ENCODE measurements at regions not wholly inside any gene's neighbourhood (a gene's known extent, or its start where the extent isn't known, plus 50 kb on each side); places are given as distances from the start of the nearest gene placed in this dataset.

DNA sequence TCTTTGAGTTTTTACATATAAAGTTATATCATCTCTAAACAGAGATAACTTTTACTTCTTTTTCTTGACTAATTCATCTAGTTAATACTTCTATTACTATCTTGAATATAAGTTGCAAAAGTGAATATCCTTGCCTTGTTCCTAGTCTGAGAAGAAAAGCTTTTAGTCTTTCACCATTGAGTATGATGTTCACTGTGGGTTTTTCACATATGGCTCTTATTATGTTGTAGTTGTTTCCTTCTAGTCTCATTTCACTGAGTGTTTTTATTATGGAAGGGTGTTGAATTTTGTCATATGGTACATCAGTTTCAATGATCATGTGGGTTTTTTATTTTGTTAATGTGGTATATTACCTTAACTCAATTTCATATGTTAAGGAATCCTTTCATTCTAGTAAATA lies 488.3 kb downstream of the COL12A1 start:
- no peak for TF ChIP-seq GATA2 (IDR thresholded peaks at IDR 0.05; ENCODE audit: low read depth, low read length)
- no peak for TF ChIP-seq GATA3 (IDR thresholded peaks at IDR 0.05; ENCODE audit: low read depth, low read length)

Measured in SH-SY5Y (cell line).